ENCODE measurements at regions not wholly inside any gene's neighbourhood (a gene's known extent, or its start where the extent isn't known, plus 50 kb on each side); places are given as distances from the start of the nearest gene placed in this dataset.

DNA sequence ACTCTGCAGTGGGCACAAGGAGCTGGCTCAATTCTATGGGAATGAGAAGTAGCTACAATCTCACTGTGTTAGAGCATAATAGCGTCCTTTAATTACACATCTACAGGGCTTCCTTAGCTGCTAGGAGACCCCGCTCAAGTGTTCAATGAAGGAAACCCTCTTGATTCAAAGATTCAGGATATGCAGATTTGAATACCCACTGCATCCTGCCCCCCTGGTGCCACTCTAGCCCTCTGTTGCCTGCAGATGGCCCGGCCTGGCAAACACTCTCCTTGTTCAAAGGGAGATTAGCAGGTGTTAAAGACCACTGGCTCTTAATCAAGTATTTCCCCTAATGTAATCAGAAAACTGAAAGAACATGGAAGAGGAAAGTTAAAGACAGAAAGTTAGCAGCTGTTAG, 356.6 kb downstream of the VGLL3 start (continued):
- TF ChIP-seq, protein P1, sequence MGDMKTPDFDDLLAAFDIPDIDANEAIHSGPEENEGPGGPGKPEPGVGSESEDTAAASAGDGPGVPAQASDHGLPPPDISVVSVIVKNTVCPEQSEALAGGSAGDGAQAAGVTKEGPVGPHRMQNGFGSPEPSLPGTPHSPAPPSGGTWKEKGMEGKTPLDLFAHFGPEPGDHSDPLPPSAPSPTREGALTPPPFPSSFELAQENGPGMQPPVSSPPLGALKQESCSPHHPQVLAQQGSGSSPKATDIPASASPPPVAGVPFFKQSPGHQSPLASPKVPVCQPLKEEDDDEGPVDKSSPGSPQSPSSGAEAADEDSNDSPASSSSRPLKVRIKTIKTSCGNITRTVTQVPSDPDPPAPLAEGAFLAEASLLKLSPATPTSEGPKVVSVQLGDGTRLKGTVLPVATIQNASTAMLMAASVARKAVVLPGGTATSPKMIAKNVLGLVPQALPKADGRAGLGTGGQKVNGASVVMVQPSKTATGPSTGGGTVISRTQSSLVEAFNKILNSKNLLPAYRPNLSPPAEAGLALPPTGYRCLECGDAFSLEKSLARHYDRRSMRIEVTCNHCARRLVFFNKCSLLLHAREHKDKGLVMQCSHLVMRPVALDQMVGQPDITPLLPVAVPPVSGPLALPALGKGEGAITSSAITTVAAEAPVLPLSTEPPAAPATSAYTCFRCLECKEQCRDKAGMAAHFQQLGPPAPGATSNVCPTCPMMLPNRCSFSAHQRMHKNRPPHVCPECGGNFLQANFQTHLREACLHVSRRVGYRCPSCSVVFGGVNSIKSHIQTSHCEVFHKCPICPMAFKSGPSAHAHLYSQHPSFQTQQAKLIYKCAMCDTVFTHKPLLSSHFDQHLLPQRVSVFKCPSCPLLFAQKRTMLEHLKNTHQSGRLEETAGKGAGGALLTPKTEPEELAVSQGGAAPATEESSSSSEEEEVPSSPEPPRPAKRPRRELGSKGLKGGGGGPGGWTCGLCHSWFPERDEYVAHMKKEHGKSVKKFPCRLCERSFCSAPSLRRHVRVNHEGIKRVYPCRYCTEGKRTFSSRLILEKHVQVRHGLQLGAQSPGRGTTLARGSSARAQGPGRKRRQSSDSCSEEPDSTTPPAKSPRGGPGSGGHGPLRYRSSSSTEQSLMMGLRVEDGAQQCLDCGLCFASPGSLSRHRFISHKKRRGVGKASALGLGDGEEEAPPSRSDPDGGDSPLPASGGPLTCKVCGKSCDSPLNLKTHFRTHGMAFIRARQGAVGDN (IDR thresholded peaks at IDR 0.05) = no peak
- TF ChIP-seq, protein P2, sequence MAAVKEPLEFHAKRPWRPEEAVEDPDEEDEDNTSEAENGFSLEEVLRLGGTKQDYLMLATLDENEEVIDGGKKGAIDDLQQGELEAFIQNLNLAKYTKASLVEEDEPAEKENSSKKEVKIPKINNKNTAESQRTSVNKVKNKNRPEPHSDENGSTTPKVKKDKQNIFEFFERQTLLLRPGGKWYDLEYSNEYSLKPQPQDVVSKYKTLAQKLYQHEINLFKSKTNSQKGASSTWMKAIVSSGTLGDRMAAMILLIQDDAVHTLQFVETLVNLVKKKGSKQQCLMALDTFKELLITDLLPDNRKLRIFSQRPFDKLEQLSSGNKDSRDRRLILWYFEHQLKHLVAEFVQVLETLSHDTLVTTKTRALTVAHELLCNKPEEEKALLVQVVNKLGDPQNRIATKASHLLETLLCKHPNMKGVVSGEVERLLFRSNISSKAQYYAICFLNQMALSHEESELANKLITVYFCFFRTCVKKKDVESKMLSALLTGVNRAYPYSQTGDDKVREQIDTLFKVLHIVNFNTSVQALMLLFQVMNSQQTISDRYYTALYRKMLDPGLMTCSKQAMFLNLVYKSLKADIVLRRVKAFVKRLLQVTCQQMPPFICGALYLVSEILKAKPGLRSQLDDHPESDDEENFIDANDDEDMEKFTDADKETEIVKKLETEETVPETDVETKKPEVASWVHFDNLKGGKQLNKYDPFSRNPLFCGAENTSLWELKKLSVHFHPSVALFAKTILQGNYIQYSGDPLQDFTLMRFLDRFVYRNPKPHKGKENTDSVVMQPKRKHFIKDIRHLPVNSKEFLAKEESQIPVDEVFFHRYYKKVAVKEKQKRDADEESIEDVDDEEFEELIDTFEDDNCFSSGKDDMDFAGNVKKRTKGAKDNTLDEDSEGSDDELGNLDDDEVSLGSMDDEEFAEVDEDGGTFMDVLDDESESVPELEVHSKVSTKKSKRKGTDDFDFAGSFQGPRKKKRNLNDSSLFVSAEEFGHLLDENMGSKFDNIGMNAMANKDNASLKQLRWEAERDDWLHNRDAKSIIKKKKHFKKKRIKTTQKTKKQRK (IDR thresholded peaks at IDR 0.05; ENCODE audit: low read depth, low read length) = no peak
- TF ChIP-seq HDAC6 (IDR thresholded peaks at IDR 0.05; ENCODE audit: unreplicated experiment) (no peak), RUNX3 (IDR thresholded peaks at IDR 0.05; ENCODE audit: low read length) (no peak)

DNA sequence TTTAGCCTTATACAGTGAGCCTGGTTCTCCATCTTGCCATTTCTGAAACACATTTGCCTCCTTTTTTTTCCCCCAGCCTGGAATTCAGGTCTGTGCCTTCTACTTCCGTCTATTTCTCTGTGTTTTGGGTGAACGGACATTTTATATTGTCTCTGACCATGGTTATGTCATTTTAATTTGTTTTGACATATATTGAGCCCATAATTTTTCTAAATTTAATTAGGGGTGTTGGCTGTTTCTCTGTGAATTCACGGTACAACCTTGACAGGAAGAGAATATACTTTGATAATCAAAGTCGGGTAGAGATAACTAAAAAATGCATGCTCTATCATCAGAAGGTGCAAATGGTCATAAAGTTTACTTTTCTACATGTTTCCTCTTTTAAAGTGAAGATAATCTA, 361.4 kb downstream of the VGLL3 start:
- 13% methylated on average over 4 of the region's 4 CpGs for WGBS (ENCODE audit: insufficient coverage, insufficient replicate concordance, low lambda C conversion rate, missing lambda C conversion rate)
- no peak for DNase-seq (ENCODE audit: low read depth, low spot score)
- H3K79me2 ChIP-seq (ENCODE audit: control insufficient read depth, insufficient read depth, low read length) = no peaks in the 10 kb centered on the region
- H3K9ac ChIP-seq (ENCODE audit: control insufficient read depth, insufficient read depth, low read length) = no peak overlapping the region
- no peak overlapping the region for H2AFZ ChIP-seq (ENCODE audit: control insufficient read depth, low read depth, low read length)
- no peaks in the 10 kb centered on the region for H3K36me3 ChIP-seq (ENCODE audit: control insufficient read depth in 2 of 2, insufficient read depth in 2 of 2, low read length in 1 of 2)
- no peak for ATAC-seq
- H3K4me3 ChIP-seq = no peak overlapping the region
- H3K4me2 ChIP-seq (ENCODE audit: control insufficient read depth, insufficient read depth) = no peak overlapping the region
- TF ChIP-seq IKZF2 (IDR thresholded peaks at IDR 0.05) (no peak), SUZ12 (IDR thresholded peaks at IDR 0.05; ENCODE audit: unreplicated experiment) (no peak), SMAD5 (IDR thresholded peaks at IDR 0.05; ENCODE audit: low read depth) (no peak), RBBP5 (conservative IDR thresholded peaks at IDR 0.05) (no peak), TCF7 (IDR thresholded peaks at IDR 0.05; ENCODE audit: borderline replicate concordance) (no peak)
- BruUV-seq (replicated peaks) = no TSS peak
- CTCF ChIA-PET = no interaction called here
- RAD21 ChIA-PET (ENCODE audit: unreplicated experiment) = no interaction called here
- SMC1A ChIA-PET (ENCODE audit: uncharacterized antibody, unreplicated experiment) = no interaction called here
- in situ Hi-C loops (cut with MboI) = no loop called here
- H3K4me1 ChIP-seq (ENCODE audit: control insufficient read depth, insufficient read depth, low read length) = no peaks in the 10 kb centered on the region
- no peaks in the 10 kb centered on the region for H3K9me3 ChIP-seq (replicated peaks; ENCODE audit: control insufficient read depth, insufficient read depth, low read length)
- FAIRE-seq = no peak
- no peak overlapping the region for H3K27ac ChIP-seq (ENCODE audit: control insufficient read depth, insufficient read depth)
- no peaks in the 10 kb centered on the region for H3K27me3 ChIP-seq (replicated peaks in 1 of 2; ENCODE audit: control insufficient read depth in 2 of 2, insufficient read depth in 2 of 2, low read length in 1 of 2)
- no peaks in the 10 kb centered on the region for H4K20me1 ChIP-seq (ENCODE audit: control insufficient read depth, insufficient read depth)
- intact Hi-C loops (cut with micrococcal nuclease; ENCODE audit: unreplicated experiment) = no loop called here
- POLR2A ChIA-PET = no interaction called here
